HG03342 (cell line): ENCODE measurements at regions not wholly inside any gene's neighbourhood (a gene's known extent, or its start where the extent isn't known, plus 50 kb on each side); places are given as distances from the start of the nearest gene placed in this dataset.
"Not testable (repeated sequence)": the region's sequence is repeated elsewhere in the genome, so short reads cannot be mapped to it uniquely, and the experiment has no call there.

Experiments
- ATAC-seq: cut with Tn5 transposase; IDR thresholded peaks from one replicate; pipeline ENCODE4 v1.9.1; 2021; ENCODE audit warnings: mild to moderate bottlenecking, moderate library complexity; ENCODE audit not compliant: unreplicated experiment

DNA sequence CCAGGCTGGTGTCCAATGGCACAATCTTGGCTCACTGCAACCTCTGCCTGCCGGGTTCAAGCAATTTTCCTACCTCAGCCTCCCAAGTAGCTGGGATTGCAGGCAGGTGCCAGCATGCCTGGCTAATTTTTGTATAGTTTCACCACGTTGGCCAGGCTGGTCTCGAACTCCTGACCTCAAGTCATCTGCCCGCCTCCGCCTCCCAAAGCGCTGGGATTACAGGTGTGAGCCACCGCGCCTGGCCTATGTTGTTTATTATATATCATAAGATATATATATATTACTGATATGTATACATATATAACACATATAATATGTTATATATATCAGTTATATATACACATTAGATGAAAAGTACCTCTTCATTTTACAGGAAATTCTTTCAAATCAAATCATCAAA lies 914.7 kb downstream of the FOXD4L5 start:
- not testable (repeated sequence) for ATAC-seq

- not testable (repeated sequence) for ATAC-seq
Measured at GRCh38 chr9:64369644-64370043, 915.4 kb downstream of the FOXD4L5 start.

- ATAC-seq: peak; percentile 100
Measured at GRCh38 chr9:64369114-64369513, 915.9 kb downstream of the FOXD4L5 start.

- ATAC-seq: not testable (repeated sequence)
Measured at GRCh38 chr9:64368644-64368942, 916.4 kb downstream of the FOXD4L5 start.

DNA sequence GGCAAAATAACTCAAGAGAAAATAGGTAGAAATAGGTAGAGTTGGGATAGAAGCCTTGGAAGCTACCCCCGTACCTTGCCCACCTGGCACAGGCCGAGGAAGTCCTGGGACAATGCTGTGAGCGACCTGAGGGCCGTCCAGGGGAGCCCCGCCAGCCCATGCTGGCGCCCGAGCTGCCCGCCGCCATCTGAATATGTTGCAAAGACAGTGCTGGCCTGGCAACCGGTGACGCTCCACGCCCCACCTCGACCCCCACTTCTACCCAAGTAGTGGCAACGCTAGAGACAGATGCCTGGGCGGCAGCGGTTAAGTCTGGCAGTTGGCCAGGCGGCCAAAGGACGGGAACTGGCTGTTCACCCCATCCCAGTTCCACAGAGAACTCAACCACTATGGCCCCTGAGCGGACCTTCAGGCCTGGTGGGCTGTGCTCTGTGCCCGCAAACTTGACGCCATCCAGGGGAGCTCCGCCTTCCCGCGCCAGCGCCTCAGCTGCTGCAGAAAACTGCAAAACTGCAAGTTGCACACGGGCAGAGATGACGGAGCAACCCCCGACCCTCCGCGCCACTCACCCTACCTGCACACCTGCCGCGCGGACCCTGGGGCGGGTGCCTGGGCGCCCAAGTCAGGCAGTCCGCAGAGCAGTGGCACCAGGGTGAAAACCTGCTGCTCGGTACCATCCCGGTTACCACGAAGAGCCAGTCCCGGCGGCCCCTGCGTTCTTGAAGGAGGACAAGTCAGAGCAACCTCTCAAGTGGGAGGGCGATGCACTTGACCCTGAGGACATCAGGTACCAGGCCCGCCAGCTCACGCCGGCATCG lies 917.0 kb downstream of the FOXD4L5 start:
- not testable (repeated sequence) for ATAC-seq
